ENCODE measurements at regions not wholly inside any gene's neighbourhood (a gene's known extent, or its start where the extent isn't known, plus 50 kb on each side); places are given as distances from the start of the nearest gene placed in this dataset.

GRCh38 chr5:27328480-27328879 is 290.1 kb upstream of the CDH9 start (continued):
- TF ChIP-seq CHD7 (IDR thresholded peaks at IDR 0.05; ENCODE audit: insufficient replicate concordance, low read length), result no peak

Measured in H1 (cell line).